Stimulated activated CD4-positive, alpha-beta T cell treated with anti-CD3 and anti-CD28 coated beads, Interleukin-2, amount 100 ng/mL, for 4 hours (primary cell): ENCODE measurements at regions not wholly inside any gene's neighbourhood (a gene's known extent, or its start where the extent isn't known, plus 50 kb on each side); places are given as distances from the start of the nearest gene placed in this dataset.

Source experiments
- DNase-seq: peaks from one replicate; pipeline ENCODE4 v3.0.0-alpha.2; 2020; ENCODE audit warnings: low read depth

DNA sequence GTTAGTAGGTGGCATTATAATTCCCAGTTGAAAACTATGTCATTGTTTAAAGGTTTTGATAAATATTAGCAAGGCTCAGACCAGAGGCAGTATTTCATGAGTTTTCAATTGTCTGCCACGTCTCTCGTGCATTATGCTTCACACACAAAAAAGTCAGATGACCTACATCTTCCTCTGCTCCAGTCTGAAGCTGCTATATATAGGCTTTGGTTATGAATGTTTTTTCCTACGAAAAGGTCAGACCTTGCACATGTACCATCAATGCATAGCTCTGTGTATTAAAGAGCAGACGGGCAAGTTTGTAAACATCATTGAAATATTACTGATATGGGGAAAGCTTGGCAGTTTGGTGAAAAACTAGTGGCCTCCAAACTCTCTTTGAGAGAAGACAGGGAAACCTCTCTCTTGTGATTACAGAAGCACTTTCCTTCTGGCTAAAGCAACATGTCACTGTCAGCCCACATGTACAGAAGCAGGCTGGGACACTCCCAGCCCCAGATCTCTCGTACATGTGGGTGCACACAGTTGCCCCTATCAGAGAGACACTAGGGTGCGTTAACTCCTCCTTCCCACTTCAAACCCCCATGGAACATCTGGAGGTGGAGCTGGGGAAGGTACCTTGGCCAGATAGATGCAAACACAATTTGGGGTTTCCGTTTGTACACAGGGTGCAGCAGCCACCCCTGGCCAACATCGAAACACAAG, 184.0 kb upstream of the BCL6 start:
- DNase-seq: no peak

DNA sequence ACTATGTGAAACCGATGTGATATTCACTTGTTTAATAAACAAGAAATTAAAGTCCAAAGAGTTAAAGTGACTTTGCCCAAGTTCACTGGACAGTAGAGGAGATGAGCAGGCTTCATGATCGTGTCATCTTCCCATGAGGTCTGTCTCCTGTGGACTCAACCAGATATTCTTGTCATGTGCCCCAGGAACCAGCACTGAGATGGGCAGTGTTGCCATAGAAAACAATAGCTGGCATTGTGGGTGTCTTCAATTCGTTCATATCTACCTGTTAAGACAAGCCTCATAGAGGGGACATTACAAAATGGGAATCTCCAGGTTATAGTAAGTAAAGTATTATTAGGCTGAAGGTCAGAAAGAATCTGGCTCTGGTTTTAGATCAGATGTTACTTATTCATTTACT, 184.8 kb upstream of the BCL6 start:
- no peak for DNase-seq

DNA sequence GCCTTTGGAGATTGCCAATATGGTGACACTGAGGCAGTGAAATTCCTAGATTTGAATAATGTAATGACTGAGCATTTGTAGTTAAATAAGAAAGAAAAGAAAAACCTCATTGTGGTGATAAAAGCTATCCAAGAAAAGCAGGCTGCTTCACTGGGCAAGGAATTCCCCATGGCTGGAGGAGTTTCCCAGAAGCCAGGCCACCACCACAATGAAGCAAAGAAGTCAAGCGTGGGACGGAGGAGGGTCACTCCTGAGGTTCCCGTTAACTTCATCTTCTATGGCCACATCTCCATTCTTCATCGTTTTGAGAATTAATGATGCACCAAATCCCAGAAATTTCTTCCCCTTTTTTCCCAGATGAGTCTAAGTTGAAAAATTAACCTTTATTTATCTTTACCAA, 185.8 kb upstream of the BCL6 start:
- no peak for DNase-seq

DNA sequence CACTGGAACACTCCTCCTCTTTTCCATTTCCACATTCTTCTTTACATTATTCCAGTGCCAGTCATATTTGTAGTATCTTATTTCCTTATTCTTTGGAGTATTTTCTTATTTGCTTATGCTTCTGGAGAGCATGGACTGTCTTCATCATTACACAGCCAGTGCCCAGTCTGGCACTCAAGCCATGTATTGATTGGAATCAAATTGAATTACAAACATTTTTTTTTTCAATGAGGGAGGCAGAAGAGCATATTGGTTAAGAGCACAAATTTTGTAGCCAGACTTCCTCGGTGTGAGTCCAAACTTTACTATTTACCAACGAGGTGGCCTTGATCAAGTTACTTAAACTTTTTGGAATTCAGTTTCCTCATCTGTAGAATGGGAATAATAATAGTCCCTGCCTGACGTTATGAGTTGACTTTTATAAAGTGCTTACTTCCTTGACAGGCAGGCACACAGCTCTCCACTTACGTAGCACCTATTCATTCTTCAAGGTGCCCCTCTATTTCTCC, 186.6 kb upstream of the BCL6 start:
- DNase-seq: no peak

DNA sequence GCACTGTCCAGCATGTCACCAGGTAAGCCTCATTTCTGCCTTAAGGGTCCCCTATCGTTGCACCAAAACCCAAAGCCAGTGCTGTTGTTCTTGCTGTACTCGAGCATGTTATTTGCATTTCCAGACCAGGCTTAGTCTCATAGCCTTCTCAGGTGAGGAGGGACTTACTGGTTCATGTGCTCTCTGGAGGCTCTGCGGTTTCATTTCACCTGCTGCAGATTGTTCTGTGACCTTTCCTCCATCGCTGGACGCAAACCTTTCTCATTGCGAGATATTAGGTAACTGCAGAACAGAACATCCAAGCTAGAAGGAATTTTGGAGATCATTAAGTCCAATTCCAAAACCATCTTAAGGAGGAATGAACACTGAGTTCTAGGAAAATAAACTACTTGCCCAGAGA, 187.3 kb upstream of the BCL6 start:
- no peak for DNase-seq

DNA sequence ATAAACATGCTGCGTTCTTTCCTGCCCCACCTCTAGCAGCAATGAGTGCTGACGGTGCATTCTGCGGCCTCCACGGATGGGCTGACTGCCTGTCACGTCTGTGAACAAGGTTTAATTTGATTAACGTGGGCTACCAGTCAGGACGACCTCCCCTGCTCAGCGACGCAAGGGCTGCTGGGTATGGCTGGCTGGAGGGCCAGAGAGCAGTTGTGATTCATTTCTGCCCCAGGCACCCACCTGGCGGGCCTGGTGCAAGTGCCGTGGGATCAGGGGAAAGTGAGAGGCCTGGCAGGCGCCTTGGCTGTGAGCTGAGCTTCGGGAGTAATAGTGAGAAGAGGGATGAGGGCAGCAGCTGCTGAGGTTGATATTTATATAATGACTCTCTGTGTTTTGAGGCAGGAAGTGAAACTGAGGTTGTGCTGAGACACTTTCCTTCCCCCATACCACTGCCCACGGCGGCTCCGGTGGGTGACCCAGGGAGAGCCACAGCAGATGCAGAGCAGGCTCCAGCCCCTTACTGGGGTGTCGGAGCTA, 190.4 kb upstream of the BCL6 start:
- no peak for DNase-seq

DNA sequence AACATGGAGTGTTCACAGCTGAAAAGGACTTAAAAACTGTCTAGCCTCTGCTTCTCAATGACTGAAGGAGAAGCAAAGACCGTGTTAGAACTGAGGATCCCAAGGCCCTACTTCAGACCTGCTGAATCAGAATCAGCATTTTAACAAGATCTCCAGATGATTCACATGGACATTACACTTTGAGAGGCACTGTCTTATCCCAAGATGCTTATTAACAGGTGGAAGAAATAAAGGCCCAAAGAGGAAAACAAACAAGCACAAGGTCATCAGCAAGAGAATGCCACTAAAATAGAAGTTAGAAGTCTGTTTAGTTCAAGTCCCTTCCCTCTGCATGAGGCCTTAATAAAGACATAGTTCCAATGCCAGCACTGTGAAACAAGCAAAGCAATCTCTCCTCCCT, 191.4 kb upstream of the BCL6 start:
- no peak for DNase-seq

DNA sequence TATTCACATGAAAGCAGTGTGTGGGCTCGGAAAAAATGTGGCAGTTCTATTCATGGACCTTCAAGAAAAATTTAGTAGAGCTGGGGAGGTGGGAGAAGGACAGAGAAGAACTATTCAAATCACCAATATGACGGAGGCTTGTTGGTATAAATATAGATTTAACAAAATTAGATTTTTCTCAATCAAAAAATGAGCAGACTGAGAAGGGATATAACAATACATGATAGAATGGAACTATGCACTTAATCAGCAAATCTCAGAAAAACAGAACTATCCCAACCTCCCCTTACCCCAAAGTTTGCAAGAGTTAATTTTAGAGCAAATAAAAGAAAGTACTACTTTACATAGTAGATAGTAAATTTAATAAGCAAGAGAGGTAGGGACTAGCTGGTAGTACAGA, 194.6 kb upstream of the BCL6 start:
- DNase-seq: no peak

DNA sequence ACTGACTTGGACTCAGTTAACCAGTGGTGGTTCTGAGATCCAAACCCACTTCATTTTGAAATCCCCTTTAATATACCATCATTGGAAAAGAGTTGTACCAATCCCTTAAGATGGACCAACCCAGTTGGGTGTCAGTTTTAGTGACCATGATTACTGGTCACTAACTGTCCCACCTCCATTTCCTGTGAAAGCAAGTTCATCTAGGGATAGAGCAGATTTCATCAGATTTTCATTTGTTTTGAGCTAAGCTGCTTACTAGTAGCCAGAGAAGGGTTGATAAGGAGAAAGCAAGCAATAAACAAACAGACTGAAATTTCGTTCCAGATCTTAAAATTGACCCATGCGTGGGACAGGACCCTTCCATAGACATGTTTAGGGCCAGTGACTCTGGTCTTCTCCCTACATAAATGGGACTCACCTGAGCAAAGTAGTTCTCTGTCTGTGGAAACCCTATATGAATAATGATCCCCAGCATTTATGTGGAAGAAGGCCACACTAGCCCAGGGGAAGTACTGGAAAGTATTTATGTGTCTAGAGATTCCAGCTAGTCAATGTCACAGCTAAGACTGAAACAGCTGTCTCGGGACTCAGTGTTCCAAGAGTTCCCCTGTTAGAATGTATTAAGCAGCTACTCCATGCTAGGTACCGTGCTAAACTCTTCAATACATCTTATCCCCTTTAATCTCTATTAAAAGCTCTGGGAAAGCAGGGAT, 196.0 kb upstream of the BCL6 start:
- no peak for DNase-seq

DNA sequence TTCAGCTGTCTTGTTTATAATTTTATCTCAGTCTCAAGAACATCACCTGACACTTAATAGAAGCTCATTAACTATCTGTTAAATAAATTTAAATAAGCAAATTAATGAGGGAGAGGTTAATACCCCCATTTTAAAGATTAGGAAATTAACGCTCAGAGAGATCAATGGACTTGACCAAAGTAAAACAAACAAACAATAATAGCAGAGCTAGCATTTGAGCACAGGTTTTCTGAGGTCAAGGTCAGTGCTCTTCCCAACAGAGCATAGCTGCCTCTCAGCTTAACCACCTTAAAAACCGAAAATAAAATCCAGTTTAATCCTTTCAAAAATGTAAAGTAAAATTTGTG, 196.6 kb upstream of the BCL6 start:
- no peak for DNase-seq

DNA sequence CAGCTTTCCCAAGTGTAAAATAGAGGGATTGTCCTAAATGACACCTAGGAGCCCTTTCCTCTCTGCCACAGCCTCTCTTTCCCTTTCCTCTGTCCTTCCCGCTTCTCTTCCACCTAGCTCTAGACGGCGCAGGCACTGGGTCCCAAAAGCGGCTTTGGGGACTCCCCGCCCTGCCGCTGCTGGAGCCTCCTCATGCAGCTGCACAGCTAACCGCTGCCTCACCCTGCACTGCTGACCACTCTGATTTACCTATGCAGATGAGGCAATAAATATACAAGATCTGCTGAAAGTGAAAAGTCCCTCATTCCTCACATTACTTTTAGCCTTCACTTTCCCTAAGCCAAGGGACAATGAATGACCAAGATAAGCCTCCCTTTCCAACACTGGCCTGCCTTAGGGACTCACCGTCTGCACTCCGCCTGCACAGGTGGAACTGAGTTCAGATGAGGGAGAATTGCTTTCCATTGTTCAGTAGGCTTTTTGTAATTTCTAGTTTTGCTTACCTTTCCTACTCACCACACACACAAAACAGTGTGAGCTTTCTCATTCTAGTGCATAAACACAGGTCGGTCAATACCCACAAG, 197.5 kb upstream of the BCL6 start:
- no peak for DNase-seq

DNA sequence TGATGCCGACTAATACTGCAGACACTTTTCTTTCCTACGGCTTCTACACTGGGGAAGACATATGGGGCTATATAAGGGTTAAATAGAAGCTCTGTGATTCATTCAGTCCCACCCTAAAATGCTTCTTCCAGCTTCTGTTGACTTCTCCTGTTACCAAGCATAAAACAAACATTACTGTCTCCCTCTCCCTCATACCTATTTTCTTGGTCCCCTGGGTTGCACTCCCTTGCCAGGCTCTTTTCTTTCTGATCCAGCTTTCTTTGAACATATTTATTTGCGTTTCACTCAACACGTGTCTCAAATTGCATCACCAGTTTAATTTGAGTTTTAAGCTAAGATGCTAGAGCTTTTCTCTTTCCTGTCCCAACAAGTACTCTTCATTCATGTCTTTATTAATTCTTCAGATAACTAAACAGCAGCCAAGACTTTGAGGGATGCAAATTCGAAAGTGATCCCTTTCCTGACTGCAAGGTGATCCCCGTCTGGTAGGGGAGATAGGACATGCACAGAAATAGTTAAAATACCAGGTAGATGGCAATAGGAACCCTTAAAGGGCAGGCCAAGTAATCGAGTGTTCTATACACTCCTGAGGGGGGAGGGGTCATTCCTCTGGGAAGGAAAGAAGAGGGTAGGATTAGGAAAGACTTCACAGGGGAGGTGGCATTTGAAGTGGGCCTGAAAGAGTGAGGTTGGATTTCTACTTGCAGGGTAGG, 198.6 kb upstream of the BCL6 start:
- DNase-seq: no peak

DNA sequence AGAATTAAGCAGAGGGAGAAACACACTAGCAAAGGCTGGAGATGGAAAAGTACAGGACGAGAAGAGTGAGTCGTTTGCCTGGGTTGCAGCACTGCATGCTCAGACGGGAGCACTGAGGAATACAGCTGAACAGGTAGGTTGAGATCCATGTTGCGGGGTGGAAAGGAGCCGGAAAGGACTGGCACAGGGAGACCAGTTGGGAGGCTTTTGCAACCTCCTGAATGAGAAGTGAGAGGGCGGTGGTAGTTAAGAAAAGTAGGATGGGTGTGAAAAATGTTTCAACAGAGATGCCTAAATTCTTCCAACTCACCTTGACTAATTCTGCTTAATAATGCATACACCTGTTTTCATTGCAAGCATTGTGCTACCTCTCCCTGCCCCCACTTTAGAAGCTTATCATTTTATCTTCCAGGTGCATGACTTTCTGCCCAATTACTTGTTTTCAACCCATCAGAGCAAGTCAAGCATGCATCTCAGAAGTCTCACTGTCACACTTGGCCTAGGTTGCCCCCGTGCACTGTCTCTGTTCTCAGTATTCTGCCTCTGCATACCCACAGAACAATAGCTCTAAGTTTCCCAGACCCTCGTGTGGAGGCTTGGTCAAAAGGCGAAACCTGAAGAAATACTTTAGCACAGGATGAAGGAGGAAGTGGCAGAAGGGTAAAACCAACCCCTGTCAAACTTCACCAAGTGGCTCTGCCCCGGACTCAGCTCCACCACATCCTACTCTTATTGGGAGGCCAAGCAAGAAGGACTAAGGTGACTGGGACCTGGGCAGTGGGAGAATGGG, 199.3 kb upstream of the BCL6 start:
- no peak for DNase-seq

DNA sequence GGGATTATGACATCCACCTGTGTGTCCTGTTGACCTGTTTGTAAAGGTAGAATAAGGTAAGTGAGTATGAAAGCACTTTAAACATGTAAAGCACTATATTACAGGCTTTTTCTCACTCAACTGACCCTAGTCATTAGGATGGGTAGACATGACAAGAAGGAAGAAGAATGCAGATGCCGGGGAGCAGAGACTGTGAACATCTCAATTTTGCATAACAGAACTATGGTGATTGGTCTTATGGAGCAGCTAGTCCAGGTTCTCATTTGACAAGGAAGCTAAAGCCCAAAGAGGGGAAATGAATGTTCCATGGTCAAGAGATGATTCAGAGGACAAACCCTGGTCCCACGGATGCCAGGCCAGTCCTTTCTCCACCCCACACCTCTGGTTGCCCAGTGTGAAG, 200.1 kb upstream of the BCL6 start:
- DNase-seq: no peak

DNA sequence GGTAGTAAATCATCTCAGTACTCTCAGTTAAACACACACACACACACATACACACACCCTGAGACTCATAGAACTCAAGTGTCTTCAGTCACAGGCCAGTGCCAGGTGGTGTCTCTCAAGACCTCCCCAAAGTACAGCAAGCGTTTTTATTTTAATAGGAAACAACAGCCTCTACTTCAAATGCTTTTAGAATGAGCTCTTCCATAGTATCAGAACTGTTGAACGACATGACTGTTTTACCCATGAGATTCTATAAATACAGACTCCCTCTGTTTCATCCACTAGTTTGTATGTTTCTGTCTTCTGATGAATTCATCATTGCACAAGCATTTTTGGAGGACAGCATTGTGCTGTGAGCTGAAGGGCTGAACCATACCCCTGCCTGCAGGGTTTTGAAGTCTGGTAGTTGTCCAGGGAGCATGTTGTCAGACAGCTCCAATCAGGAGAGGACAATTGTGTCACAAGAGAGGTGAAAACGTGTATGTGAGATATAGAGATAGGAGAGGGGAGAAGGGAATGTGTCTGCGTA, 201.0 kb upstream of the BCL6 start:
- DNase-seq: no peak

DNA sequence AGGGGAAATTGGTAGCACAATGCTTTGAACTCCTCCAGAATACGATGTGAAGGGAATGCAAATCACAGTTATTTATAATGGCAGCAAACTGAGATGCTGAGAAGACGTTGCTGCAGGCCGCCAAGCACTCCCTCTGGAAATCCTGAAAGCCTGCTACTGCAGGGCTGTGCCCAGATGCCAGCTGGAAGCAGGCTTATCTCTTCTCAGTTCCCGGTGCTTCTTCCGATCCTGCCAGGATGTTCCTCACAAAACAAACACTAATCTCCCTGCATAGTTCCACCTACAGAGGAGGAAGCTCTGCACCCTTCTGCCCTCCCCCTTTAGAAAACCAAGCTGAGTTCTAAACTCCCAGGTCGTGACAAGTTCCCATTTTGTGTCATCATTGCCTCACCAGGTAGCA, 201.7 kb upstream of the BCL6 start:
- no peak for DNase-seq

DNA sequence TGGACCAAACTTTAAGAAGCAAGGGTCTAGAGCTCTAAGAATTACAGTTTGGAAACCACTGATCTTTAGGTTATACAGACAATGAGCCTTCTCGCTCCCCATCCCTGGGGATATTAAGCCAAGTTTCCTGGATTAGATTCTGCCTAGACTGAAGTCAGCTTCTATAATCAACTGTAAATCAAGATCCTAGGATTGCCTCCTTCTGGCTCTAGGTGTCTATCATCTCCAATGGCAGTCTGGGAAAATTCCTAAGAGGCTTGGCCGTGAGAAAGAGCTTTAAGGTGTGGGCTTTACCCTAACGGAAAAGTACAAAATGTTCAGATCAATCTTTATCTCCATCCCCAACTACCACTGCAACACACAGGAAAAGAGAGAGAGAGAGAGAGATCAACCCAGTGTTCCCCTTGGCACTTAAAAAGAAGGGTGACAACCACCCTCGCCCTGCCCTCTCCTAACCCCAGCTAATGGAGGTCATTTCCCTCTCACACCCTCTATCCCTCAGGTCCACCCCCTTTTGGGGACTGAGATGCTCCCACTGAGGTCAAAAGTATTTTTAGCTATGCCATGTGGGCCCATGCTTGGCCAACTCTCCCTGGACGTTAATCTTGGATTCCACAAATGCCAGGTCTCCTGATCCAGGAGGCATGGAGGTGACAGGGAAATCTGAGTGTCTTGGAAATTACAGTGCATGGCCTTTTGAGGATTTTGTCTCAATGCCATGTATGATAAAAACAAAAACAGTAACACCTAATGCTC, 202.8 kb upstream of the BCL6 start:
- DNase-seq: no peak

DNA sequence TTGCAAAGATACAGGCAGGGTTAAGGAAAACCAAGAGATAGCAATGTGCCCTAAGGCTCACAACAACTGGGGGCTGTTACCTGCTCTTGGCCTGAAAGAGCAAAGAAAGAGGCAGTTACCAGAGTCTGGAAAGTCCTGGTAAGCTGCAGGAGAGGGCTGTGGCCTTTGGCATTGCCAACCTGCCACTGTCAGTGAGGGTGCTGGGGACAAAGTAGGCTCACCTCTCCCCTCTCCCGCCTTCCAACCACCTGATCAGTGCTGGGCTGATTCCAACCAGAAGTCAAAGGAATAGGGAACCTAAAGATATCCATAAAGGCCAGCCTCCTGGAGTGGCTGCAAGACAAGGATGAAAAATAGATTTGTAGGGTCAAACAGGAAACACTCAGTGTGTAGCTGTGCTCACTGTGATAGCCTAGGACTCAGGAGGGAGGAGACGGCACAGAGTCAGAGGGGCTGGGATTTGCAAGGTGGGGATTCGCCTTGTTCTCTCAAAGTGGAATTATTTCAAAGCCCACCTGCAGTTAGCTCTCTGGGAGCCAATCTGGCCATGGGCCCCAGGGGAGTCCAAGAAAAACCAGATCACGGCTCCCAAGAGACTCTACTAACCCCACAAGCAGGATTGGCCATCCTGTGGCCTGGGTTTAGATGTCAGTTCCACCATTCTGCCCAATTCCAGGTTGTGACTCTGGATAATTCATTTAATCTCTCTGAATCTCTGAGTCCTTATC, 204.0 kb upstream of the BCL6 start:
- DNase-seq: no peak

DNA sequence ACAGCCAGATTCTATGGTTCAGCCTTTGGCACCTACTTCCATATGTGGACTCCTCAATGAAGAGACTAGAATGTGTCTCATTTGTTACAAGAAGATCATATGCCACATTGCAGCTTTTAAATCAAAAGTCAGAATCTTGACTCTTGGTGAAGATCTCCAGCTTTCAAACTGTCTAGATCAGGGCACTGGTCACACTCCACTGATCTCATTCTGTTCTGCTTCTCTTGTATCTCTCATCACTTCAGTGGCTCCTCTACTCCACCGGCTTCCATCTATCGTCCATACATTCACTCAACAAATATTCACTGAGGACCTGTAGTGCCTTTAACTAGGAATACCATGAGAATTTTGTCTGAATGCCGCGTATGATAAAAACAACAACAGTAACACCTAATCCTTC, 203.3 kb upstream of the LPP start:
- no peak for DNase-seq
